GM12891 (cell line): ENCODE measurements at regions not wholly inside any gene's neighbourhood (a gene's known extent, or its start where the extent isn't known, plus 50 kb on each side); places are given as distances from the start of the nearest gene placed in this dataset.

Experiments
- SPI1 ChIP-seq: IDR thresholded peaks from 2 replicates; pipeline ENCODE4 v1.6.1; 2011; ENCODE audit warnings: low read depth, low read length, control low read depth
- TAF1 ChIP-seq: IDR thresholded peaks from 2 replicates; pipeline ENCODE4 v1.6.1; 2011; ENCODE audit warnings: low read depth, low read length, control low read depth

GRCh38 chr6:40733770-40734396, 146.7 kb upstream of the LRFN2 start:
- TF ChIP-seq SPI1: peak; percentile 91
- no peak for TF ChIP-seq TAF1
